CD4-positive, alpha-beta T cell (primary cell): ENCODE measurements at regions not wholly inside any gene's neighbourhood (a gene's known extent, or its start where the extent isn't known, plus 50 kb on each side); places are given as distances from the start of the nearest gene placed in this dataset.

Experiments
- ATAC-seq: fragments of 200-7000 bp; cut with Tn5 transposase; one replicate; pipeline ENCODE4 v1.10.0; 2022; ENCODE audit warnings: mild to moderate bottlenecking; ENCODE audit not compliant: poor library complexity
- CTCF ChIA-PET: fragments of 350-600 bp; sonication (Branson Sonifier 250); formaldehyde crosslinking; loops from one replicate; lab custom pipeline; 2021; ENCODE audit warnings: antibody characterized with exemption, inconsistent platforms; lab: Charles Lee
- POLR2A ChIA-PET: fragments of 350-600 bp; sonication (Branson Sonifier 250); formaldehyde crosslinking; loops from one replicate; lab custom pipeline; 2021; ENCODE audit warnings: antibody characterized with exemption, inconsistent platforms; lab: Charles Lee
- DNase-seq, 14 experiments: peaks; one replicate each; pipeline ENCODE4 v3.0.0-alpha.2; 2013 to 2020; ENCODE audit warnings: mixed read lengths in 2 of 14
- H3K27ac ChIP-seq, 2 donors: one replicate each; pipeline versions ENCODE4 v1.5.1 to v1.7.0; 2013; ENCODE audit warnings: low read length in 2 of 2, low read depth in 1 of 2, mild to moderate bottlenecking in 1 of 2
- H3K27me3 ChIP-seq, 2 experiments: 1 replicate in 1 of 2; 2 replicates in 1 of 2; pipeline versions ENCODE4 v1.6.1 to v1.7.0; 2013; ENCODE audit warnings: low read length in 2 of 2, control low read depth in 1 of 2, mild to moderate bottlenecking in 1 of 2, moderate library complexity in 1 of 2; ENCODE audit not compliant: insufficient read depth in 2 of 2, control insufficient read depth in 1 of 2
- H3K36me3 ChIP-seq: one replicate; pipeline ENCODE4 v1.6.1; 2013; ENCODE audit warnings: low read length, control low read depth; ENCODE audit not compliant: insufficient read depth
- H3K4me1 ChIP-seq: one replicate; pipeline ENCODE4 v1.6.1; 2013; ENCODE audit warnings: low read length, control low read depth; ENCODE audit not compliant: insufficient read depth
- H3K4me3 ChIP-seq: one replicate; pipeline ENCODE4 v1.5.1; 2013; ENCODE audit warnings: mild to moderate bottlenecking, low read length, moderate library complexity
- H3K9me3 ChIP-seq, 2 experiments: 1 replicate in 1 of 2; 2 replicates in 1 of 2; pipeline versions ENCODE4 v1.6.1 to v1.7.0; 2013; ENCODE audit warnings: low read length in 2 of 2, mild to moderate bottlenecking in 2 of 2, control low read depth in 1 of 2, moderate library complexity in 1 of 2; ENCODE audit not compliant: control insufficient read depth in 1 of 2, insufficient read depth in 1 of 2
- H3K27ac Mint-ChIP-seq: one replicate; pipeline ENCODE4 v1.8.0; 2020; ENCODE audit warnings: mixed read lengths
- H3K27me3 Mint-ChIP-seq: one replicate; pipeline ENCODE4 v1.8.0; 2021; ENCODE audit warnings: mixed read lengths
- H3K36me3 Mint-ChIP-seq: one replicate; pipeline ENCODE4 v1.8.0; 2021; ENCODE audit warnings: low read depth, mixed read lengths
- H3K4me1 Mint-ChIP-seq: one replicate; pipeline ENCODE4 v1.8.0; 2021; ENCODE audit warnings: low read depth, mixed read lengths
- H3K4me3 Mint-ChIP-seq: one replicate; pipeline ENCODE4 v1.8.0; 2020; ENCODE audit warnings: mild to moderate bottlenecking, mixed read lengths
- H3K9me3 Mint-ChIP-seq: one replicate; pipeline ENCODE4 v1.8.0; 2020; ENCODE audit warnings: mixed read lengths
- CTCF ChIP-seq: fragments of 200-600 bp; IDR thresholded peaks from one replicate; pipeline ENCODE4 v1.8.0; 2022; ENCODE audit warnings: antibody characterized with exemption, mild to moderate bottlenecking
- intact Hi-C, 2 experiments: fragments of 100-400 bp; cut with DNase I in 1 of 2; cut with micrococcal nuclease in 1 of 2; formaldehyde crosslinking; loops; one replicate each; pipeline versions ENCODE4 v1.15.1 to v1.9.0; 2023 to 2025; cut with DNase I, micrococcal nuclease

- intact Hi-C loops: no loop called here
- no peak for DNase-seq
- Histone ChIP-seq H3K4me1 (no peaks in the 10 kb centered on the region), H3K27ac (no peak overlapping the region), H3K4me3 (no peak overlapping the region), H3K36me3 (no peaks in the 10 kb centered on the region), H3K9me3 (peaks cover 0 to 3% of the 10 kb centered on the region in 2 experiments), H3K27me3 (no peaks in the 10 kb centered on the region)
- Mint-ChIP-seq H3K27ac (no peak overlapping the region), H3K36me3 (no peaks in the 10 kb centered on the region), H3K4me1 (no peaks in the 10 kb centered on the region), H3K4me3 (no peak overlapping the region), H3K27me3 (no peaks in the 10 kb centered on the region), H3K9me3 (peaks cover under 1% of the 10 kb centered on the region)
- ChIA-PET CTCF (no interaction called here), POLR2A (no interaction called here)
- no peak for TF ChIP-seq CTCF
- ATAC-seq: no peak
Observed at GRCh38 chr4:123640271-123640670, 243.7 kb downstream of the SPRY1 start.

- Mint-ChIP-seq H3K4me3 (no peak overlapping the region), H3K36me3 (no peaks in the 10 kb centered on the region), H3K27me3 (no peaks in the 10 kb centered on the region), H3K4me1 (no peaks in the 10 kb centered on the region), H3K27ac (no peak overlapping the region), H3K9me3 (no peaks in the 10 kb centered on the region)
- Histone ChIP-seq H3K36me3 (no peaks in the 10 kb centered on the region), H3K27me3 (no peaks in the 10 kb centered on the region), H3K9me3 (peaks cover 0 to 3% of the 10 kb centered on the region in 2 experiments), H3K27ac (no peak overlapping the region), H3K4me1 (no peaks in the 10 kb centered on the region), H3K4me3 (no peak overlapping the region)
- intact Hi-C loops: no loop called here
- CTCF ChIA-PET: no interaction called here
- TF ChIP-seq CTCF: no peak
- POLR2A ChIA-PET: no interaction called here
- ATAC-seq: no peak
- DNase-seq: no peak
Observed at GRCh38 chr4:123640824-123641223, 244.2 kb downstream of the SPRY1 start.

DNA sequence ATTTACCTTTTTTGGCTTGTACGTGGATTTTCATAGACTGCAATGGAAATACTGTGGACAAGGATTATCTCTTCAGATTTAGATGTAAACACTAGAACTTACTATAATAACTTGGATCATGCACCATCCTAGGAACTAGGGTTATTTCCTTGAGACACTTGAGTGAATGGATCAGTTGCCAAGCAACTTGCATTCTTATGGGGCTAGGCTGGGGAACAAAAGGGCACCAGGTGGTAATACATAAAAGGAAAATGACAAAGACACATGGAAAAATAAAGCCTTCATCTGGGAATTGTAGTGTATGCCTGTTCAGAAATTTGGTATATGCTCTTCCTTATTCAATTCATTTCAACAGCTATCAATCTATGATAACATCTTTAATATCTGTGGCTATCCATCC, 247.1 kb downstream of the SPRY1 start:
- H3K27me3 ChIP-seq: no peaks in the 10 kb centered on the region
- H3K9me3 ChIP-seq: peaks cover 0 to 3% of the 10 kb centered on the region in 2 experiments
- no peaks in the 10 kb centered on the region for H3K9me3 Mint-ChIP-seq
- intact Hi-C loops: no loop called here
- H3K36me3 ChIP-seq: no peaks in the 10 kb centered on the region
- H3K27ac ChIP-seq: no peak overlapping the region
- H3K4me1 ChIP-seq: no peaks in the 10 kb centered on the region
- H3K36me3 Mint-ChIP-seq: no peaks in the 10 kb centered on the region
- no peak overlapping the region for H3K4me3 ChIP-seq
- DNase-seq: no peak
- POLR2A ChIA-PET: no interaction called here
- H3K4me3 Mint-ChIP-seq: no peak overlapping the region
- no peak for ATAC-seq
- no peak for TF ChIP-seq CTCF
- no peaks in the 10 kb centered on the region for H3K4me1 Mint-ChIP-seq
- CTCF ChIA-PET: no interaction called here
- H3K27ac Mint-ChIP-seq: no peak overlapping the region
- H3K27me3 Mint-ChIP-seq: no peaks in the 10 kb centered on the region
